ENCODE measurements at regions not wholly inside any gene's neighbourhood (a gene's known extent, or its start where the extent isn't known, plus 50 kb on each side); places are given as distances from the start of the nearest gene placed in this dataset.

GRCh38 chr3:159922193-159922840 lies 66.3 kb upstream of the IL12A start:
- DNase-seq, result no peak

DNA sequence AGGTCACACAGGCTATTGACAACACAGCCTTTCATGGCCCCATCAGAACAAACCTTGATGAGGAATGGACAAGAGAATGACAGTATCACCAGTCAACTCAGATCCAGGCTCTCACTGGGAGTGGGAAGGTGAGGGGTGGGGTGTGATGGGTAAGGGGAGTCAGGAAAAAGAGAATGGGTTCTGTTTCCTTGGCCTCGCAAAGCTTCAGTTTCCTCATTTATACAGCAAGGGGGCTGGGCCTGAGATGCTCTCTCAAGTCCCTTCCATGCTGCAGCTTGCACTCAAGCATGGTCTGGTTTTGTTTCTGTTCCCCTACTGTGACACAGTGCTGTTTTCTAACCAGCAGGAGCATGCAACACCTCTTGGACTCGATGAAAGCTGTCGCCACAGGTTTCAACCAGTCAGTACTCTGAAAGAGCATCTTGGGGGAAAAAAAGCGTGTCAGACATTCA lies 65.7 kb upstream of the IL12A start:
- DNase-seq, result no peak

GRCh38 chr3:159923336-159923735 lies 65.3 kb upstream of the IL12A start:
- no peak for DNase-seq

- no peak for DNase-seq
Measured at GRCh38 chr3:159923956-159924355, 64.7 kb upstream of the IL12A start.

DNA sequence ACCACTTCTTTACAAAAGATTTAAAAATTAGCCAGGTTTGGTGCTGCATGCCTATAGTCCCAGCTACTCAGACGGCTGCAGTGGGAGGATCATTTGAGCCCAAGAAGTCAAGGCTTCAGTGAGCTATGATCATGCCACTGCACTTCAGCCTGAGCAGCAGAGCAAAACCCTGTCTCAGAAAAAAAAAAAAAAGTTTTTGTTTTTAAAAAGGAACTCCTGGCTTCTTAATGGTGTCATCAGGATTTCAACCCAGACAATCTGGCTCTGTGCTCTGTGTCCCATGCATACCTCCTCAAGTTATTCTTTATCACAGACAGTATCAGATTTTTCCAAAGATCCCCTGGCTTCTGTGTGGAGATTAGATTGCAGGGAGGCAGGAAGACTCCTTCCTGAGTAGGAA lies 64.2 kb upstream of the IL12A start:
- DNase-seq, result no peak

- no peak for DNase-seq
Measured at GRCh38 chr3:159925248-159925647, 63.4 kb upstream of the IL12A start.

- DNase-seq, result no peak
Measured at GRCh38 chr3:159926573-159926972, 62.1 kb upstream of the IL12A start.

DNA sequence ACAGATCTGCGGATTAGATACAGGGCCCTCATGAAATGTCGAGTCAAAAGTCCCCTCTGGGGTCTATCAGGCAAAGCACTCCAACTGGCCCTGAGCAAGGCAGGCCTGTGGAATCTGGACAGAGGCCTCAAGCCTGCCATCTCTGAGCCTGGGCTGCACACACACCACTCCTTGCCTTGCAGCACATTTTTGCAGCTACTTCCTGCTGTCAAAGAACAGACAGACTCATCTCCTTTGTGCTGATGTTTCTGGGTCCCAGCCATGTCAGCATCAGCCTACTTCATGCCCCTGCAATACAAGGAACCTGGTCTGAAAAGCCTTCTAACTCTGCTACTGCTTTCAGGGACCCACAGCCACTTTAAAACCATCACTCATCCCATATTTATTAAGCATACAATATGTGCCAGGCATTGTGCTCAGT lies 60.6 kb upstream of the IL12A start:
- peak; percentile 2 for DNase-seq

GRCh38 chr3:159928666-159929065 lies 60.0 kb upstream of the IL12A start:
- DNase-seq, result peak; percentile 44

DNA sequence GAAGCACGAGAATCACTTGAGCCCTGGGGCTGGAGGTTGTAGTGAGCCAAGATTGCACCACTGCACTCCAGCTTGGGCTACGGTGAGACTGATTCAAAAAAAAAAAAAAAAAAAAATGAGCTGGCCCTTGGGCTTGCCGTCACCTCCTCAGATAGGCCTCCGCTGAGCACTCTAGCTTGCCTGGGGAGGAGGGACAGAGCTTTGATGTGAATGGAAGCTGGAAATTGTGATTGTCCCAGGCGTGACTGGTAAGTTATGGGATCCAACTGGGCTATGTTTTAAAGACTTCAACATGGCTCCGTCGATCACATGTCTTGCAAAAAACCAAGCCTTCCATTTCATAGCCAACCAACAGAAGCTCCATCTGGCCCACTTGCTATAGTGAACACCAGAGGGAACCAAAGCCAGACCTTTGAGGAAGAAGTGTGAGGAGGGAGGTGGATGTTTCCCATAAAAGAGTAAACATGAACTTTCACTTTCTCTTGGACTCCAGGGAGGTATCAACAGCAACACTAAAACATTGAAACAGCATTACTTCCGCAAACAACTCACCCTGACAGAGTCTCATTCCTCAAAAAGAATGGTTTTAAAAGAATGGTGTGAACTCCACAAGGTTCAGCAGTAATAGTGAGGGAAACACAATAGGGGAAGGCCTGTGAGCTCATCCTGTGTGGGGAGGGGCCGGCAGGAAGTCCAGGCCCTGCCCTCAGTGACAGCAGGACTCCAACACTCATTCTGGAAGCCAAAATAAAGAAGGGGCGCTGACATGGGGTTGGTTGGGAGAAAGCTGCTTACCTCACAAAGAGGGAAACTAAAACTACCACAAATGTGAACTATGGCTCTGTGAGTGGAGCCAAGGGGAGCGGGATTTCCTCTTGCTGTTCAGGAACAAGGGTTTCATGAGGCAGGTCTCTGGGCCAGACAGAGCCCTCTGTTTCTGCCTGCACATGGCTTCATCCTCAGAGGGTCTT lies 59.2 kb upstream of the IL12A start:
- peak; percentile 67 for DNase-seq

- no peak for DNase-seq
Measured at GRCh38 chr3:159934216-159934615, 54.4 kb upstream of the IL12A start.

DNA sequence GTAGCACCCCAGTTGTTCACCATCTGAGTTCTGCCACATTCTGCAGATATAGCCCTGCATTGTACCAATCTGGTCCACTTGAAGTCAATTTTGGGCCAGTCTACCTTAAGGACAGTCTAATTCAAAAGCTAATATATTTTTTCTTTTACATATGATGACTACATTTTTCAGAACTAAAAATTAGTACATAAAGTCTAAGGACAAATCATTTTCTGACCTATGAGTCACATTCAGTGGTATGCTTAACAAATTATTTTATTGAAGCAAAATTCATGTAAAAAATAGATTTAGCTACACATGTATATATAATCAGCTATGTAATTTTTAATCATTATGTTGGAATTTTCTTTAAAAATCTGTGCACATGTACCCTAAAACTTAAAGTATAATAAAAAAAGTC lies 52.1 kb upstream of the IL12A start:
- no peak for DNase-seq

DNA sequence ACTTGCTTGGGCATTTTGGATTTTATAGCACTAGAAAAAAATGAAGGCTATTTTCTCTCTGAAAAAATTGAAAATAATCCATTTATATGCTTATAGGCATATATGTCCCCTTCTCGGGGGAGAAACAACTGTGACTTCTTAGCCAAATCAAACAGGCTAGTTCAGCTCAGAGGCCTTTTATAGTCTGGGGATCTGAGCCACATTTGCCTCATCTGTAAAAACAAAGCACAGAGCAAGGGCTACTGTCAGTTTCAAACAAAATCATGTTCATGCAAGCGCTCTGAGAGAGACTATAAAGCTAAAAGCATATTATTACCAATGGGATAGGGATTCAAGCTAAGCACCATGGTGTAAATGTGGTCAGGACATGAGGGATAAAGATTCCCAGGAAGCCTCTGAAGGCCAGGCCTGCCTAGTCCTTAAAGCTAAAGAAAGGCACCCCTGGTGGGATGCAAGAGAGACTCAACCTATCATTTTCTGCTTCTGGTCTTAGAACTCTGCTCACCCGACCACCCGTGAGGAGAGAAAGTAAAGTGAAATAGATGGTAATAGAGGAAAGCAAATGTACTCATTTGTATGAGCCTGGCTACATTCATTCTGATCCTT lies 51.0 kb upstream of the IL12A start:
- DNase-seq, result no peak

DNA sequence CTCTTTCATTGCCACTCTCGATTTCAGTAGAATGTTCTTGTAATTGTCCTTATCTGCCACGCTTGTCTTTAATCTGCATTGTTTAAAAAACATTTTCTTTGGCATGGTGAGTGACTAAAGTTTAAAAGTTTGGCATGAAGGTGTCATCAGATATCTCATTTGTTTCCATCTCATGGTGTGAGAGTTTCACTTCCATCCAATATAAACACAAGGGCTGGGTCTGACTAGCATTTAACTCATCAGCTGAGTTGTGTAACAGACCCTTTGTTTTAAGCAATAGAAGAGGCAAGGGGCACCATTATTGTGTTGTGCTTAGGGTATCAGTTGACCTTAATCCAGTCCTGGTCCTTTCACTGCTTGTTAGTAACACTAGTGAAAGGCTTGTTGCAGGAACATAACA lies 49.9 kb upstream of the IL12A start:
- DNase-seq, result no peak

Measured in dermis blood vessel endothelial cell (primary cell).